Mesenchymal stem cell (in vitro differentiated cells and primary cell): ENCODE measurements at regions not wholly inside any gene's neighbourhood (a gene's known extent, or its start where the extent isn't known, plus 50 kb on each side); places are given as distances from the start of the nearest gene placed in this dataset.

Source experiments
- DNase-seq: peaks from one replicate; pipeline ENCODE4 v3.0.0-alpha.2; 2013
- H2AFZ ChIP-seq: one replicate; pipeline ENCODE4 v1.6.1; 2013; ENCODE audit warnings: low read depth, mild to moderate bottlenecking, control low read depth, inconsistent platforms, low read length, moderate library complexity
- H2AK5ac ChIP-seq: 2 replicates; pipeline ENCODE4 v1.6.1; 2013; ENCODE audit warnings: low read length, moderate library complexity, mild to moderate bottlenecking, inconsistent platforms; ENCODE audit not compliant: severe bottlenecking
- H2BK120ac ChIP-seq: one replicate; pipeline ENCODE4 v1.6.1; 2013; ENCODE audit warnings: low read depth, mild to moderate bottlenecking, inconsistent platforms, low read length, moderate library complexity
- H2BK12ac ChIP-seq, 2 experiments: one replicate each; pipeline ENCODE4 v1.6.1; 2013; ENCODE audit warnings: inconsistent platforms in 2 of 2, low read length in 2 of 2, mild to moderate bottlenecking in 2 of 2, moderate library complexity in 2 of 2, control low read depth in 1 of 2
- H2BK15ac ChIP-seq: one replicate; pipeline ENCODE4 v1.6.1; 2013; ENCODE audit warnings: mild to moderate bottlenecking, low read depth, inconsistent platforms; ENCODE audit not compliant: poor library complexity, severe bottlenecking
- H2BK5ac ChIP-seq: 2 replicates; pipeline ENCODE4 v1.6.1; 2013; ENCODE audit warnings: low read depth, mild to moderate bottlenecking, low read length, control low read depth, inconsistent platforms; ENCODE audit not compliant: poor library complexity, severe bottlenecking
- H3K14ac ChIP-seq, 2 experiments: one replicate each; pipeline ENCODE4 v1.6.1; 2013; ENCODE audit warnings: inconsistent platforms in 2 of 2, low read length in 2 of 2, control low read depth in 1 of 2, mild to moderate bottlenecking in 1 of 2, moderate library complexity in 1 of 2
- H3K18ac ChIP-seq, 2 experiments: one replicate each; pipeline ENCODE4 v1.6.1; 2013; ENCODE audit warnings: inconsistent platforms in 2 of 2, low read length in 2 of 2, control low read depth in 1 of 2, low read depth in 1 of 2, mild to moderate bottlenecking in 1 of 2
- H3K23ac ChIP-seq, 2 experiments: one replicate each; pipeline ENCODE4 v1.6.1; 2013; ENCODE audit warnings: inconsistent platforms in 2 of 2, low read length in 2 of 2, mild to moderate bottlenecking in 2 of 2, moderate library complexity in 2 of 2, control low read depth in 1 of 2
- H3K27ac ChIP-seq: 2 replicates; pipeline ENCODE4 v1.5.1; 2013; ENCODE audit warnings: mild to moderate bottlenecking, moderate library complexity, low read length, control low read depth, inconsistent platforms; ENCODE audit not compliant: poor library complexity, severe bottlenecking
- H3K27me3 ChIP-seq, 2 experiments: 2 replicates each; pipeline versions ENCODE4 v1.6.1 to v1.7.0; 2013; ENCODE audit warnings: low read length in 2 of 2, mild to moderate bottlenecking in 2 of 2, moderate library complexity in 2 of 2, control low read depth in 1 of 2, inconsistent platforms in 1 of 2; ENCODE audit not compliant: control insufficient read depth in 1 of 2, insufficient read depth in 1 of 2
- H3K36me3 ChIP-seq, 2 experiments: 2 replicates each; pipeline versions ENCODE4 v1.6.1 to v1.7.0; 2013; ENCODE audit warnings: low read length in 2 of 2, control low read depth in 1 of 2, inconsistent platforms in 1 of 2, low read depth in 1 of 2, mild to moderate bottlenecking in 1 of 2; ENCODE audit not compliant: insufficient read depth in 2 of 2, control insufficient read depth in 1 of 2
- H3K4ac ChIP-seq, 2 experiments: one replicate each; pipeline ENCODE4 v1.6.1; 2013; ENCODE audit warnings: inconsistent platforms in 2 of 2, low read length in 2 of 2, mild to moderate bottlenecking in 2 of 2, moderate library complexity in 2 of 2, control low read depth in 1 of 2, low read depth in 1 of 2
- H3K4me1 ChIP-seq: 2 replicates; pipeline ENCODE4 v1.6.1; 2013; ENCODE audit warnings: low read depth, low read length, control low read depth; ENCODE audit not compliant: control insufficient read depth, insufficient read depth
- H3K4me2 ChIP-seq: 2 replicates; pipeline ENCODE4 v1.6.1; 2013; ENCODE audit warnings: low read length, mild to moderate bottlenecking, inconsistent platforms; ENCODE audit not compliant: poor library complexity, severe bottlenecking
- H3K4me3 ChIP-seq, 2 experiments: 2 replicates each; pipeline versions ENCODE4 v1.5.1 to v1.7.0; 2013; ENCODE audit warnings: low read length in 2 of 2, mild to moderate bottlenecking in 2 of 2, control low read depth in 1 of 2, low read depth in 1 of 2; ENCODE audit not compliant: insufficient read depth in 1 of 2
- H3K79me1 ChIP-seq: replicated peaks from 2 replicates; pipeline ENCODE4 v1.6.1; 2013; ENCODE audit warnings: mild to moderate bottlenecking, control low read depth, low read length, inconsistent platforms; ENCODE audit not compliant: poor library complexity, severe bottlenecking
- H3K9ac ChIP-seq: 2 replicates; pipeline ENCODE4 v1.7.0; 2013; ENCODE audit warnings: mild to moderate bottlenecking, low read length, moderate library complexity
- H3K9me3 ChIP-seq: 2 replicates; pipeline ENCODE4 v1.7.0; 2013; ENCODE audit warnings: mild to moderate bottlenecking, low read length; ENCODE audit not compliant: control insufficient read depth
- H4K8ac ChIP-seq: one replicate; pipeline ENCODE4 v1.6.1; 2013; ENCODE audit warnings: inconsistent platforms, mild to moderate bottlenecking, low read length, moderate library complexity
- H4K91ac ChIP-seq: one replicate; pipeline ENCODE4 v1.6.1; 2013; ENCODE audit warnings: mild to moderate bottlenecking, low read length, inconsistent platforms
- WGBS: methylation state at CpG from one replicate; pipeline ENCODE4 v1.1.7; 2013; ENCODE audit warnings: mixed read lengths; 5-methylcytosine and 5-hydroxymethylcytosine counted together

DNA sequence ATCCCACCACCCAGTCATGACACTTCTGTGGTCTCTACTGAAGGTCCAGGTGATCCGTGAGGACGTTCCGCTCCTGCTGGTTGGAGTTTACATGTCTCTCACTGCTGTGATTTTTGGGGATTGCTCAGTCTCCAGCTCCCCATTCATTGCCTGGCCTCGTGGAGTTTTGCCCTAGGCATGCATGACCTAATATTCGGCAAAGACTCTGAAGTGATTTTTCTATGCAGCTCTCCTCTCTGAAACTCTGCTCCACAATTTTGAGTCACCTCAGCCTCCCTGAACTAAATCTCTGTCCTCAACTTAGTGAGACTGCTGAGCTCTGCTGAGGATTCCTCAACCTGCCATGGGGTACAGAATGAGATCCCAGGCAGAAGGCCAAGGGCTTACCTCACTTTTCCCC, 174.4 kb upstream of the FGGY start:
- Histone ChIP-seq H2BK120ac (no peak overlapping the region), H2BK12ac (no peak overlapping the region), H4K91ac (no peak overlapping the region), H3K79me1 (no peaks in the 10 kb centered on the region), H2BK15ac (no peak overlapping the region), H2AK5ac (peak overlapping the region; percentile 24), H3K9ac (peak overlapping the region; percentile 16), H3K27ac (no peak overlapping the region), H2BK5ac (no peak overlapping the region), H3K27me3 (no peaks in the 10 kb centered on the region), H3K14ac (no peak overlapping the region), H3K4me1 (no peaks in the 10 kb centered on the region), H3K4me2 (no peak overlapping the region), H3K18ac (no peak overlapping the region), H3K4ac (no peak overlapping the region), H3K9me3 (no peaks in the 10 kb centered on the region), H4K8ac (no peak overlapping the region), H3K23ac (peak overlapping the region in 1 of 2 experiments; percentile 34), H3K4me3 (no peak overlapping the region), H3K36me3 (no peaks in the 10 kb centered on the region), H2AFZ (no peak overlapping the region)
- DNase-seq = no peak
- WGBS = 67% methylated on average over 5 of the region's 5 CpGs

DNA sequence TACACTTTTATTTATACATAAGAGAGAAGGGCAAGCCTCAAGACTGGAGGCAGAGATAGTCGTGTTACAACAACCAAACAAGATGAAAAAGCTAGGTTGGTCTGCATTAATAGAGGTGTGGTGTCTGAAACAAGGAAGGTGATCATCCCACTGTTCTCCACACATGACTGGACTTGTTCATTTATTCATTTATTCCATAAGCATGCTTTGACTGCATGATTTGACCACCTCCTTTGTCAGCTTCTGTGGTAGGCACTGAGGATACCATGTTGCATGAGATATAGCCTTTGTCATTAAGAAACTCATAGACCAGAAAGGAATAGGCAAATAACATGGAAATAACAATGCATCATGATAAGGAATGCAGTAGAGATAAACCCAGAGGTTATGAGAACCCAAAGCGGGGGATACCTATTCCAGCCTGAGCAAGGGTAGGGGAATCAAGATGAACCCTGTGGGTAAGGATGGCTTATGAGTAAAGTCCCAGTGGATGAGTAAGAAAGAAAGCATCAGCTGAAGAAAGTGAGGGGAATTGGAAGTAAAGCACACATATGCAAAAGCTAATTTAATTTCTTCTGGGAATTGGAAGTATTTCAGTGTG, 173.7 kb upstream of the FGGY start:
- H3K27ac ChIP-seq = no peak overlapping the region
- no peak overlapping the region for H4K8ac ChIP-seq
- H2BK120ac ChIP-seq = no peak overlapping the region
- H2BK5ac ChIP-seq = no peak overlapping the region
- no peak for DNase-seq
- no peak overlapping the region for H3K23ac ChIP-seq
- no peak overlapping the region for H2AK5ac ChIP-seq
- H3K4me1 ChIP-seq = peaks cover 1% of the 10 kb centered on the region
- H3K9me3 ChIP-seq = no peaks in the 10 kb centered on the region
- H2BK15ac ChIP-seq = no peak overlapping the region
- no peak overlapping the region for H3K4me2 ChIP-seq
- no peak overlapping the region for H2BK12ac ChIP-seq
- no peaks in the 10 kb centered on the region for H3K36me3 ChIP-seq
- H3K79me1 ChIP-seq = no peaks in the 10 kb centered on the region
- H3K4me3 ChIP-seq = no peak overlapping the region
- H2AFZ ChIP-seq = no peak overlapping the region
- no peak overlapping the region for H3K4ac ChIP-seq
- 94% methylated on average over 1 of the region's 2 CpGs for WGBS
- H3K9ac ChIP-seq = no peak overlapping the region
- no peak overlapping the region for H3K18ac ChIP-seq
- H3K14ac ChIP-seq = no peak overlapping the region
- no peak overlapping the region for H4K91ac ChIP-seq
- no peaks in the 10 kb centered on the region for H3K27me3 ChIP-seq

DNA sequence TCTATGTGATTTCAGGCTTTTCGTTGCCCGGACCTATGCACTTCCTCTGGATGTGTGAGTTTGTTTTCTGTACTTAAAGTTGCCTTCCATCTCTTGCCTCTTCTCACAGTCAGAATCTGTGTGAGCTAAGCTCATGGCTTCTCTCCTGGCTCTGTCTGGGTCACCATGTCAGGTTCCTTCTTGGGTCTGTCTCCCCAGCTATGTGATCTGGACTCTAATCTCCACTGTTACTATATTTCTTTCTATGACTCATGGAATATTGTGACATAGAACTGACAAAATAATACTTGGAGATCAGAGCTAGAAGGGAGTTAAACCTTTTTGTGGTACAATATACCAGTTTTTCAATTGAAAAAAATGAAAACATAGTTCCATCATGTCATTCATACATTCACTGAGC, 172.7 kb upstream of the FGGY start:
- H2BK5ac ChIP-seq = no peak overlapping the region
- no peaks in the 10 kb centered on the region for H3K27me3 ChIP-seq
- H3K27ac ChIP-seq = no peak overlapping the region
- no peaks in the 10 kb centered on the region for H3K79me1 ChIP-seq
- H3K4me2 ChIP-seq = no peak overlapping the region
- H3K4me3 ChIP-seq = no peak overlapping the region
- H2AK5ac ChIP-seq = no peak overlapping the region
- H3K4me1 ChIP-seq = peaks cover 4% of the 10 kb centered on the region
- no peak overlapping the region for H3K14ac ChIP-seq
- H2BK120ac ChIP-seq = no peak overlapping the region
- no peak overlapping the region for H4K8ac ChIP-seq
- no peak overlapping the region for H2BK12ac ChIP-seq
- H2AFZ ChIP-seq = no peak overlapping the region
- no peaks in the 10 kb centered on the region for H3K9me3 ChIP-seq
- H4K91ac ChIP-seq = no peak overlapping the region
- H3K9ac ChIP-seq = no peak overlapping the region
- H3K18ac ChIP-seq = no peak overlapping the region
- H3K23ac ChIP-seq = no peak overlapping the region
- H3K36me3 ChIP-seq = no peaks in the 10 kb centered on the region
- H3K4ac ChIP-seq = no peak overlapping the region
- H2BK15ac ChIP-seq = no peak overlapping the region
- WGBS = 89% methylated on average over 2 of the region's 2 CpGs
- DNase-seq = peak; percentile 67

DNA sequence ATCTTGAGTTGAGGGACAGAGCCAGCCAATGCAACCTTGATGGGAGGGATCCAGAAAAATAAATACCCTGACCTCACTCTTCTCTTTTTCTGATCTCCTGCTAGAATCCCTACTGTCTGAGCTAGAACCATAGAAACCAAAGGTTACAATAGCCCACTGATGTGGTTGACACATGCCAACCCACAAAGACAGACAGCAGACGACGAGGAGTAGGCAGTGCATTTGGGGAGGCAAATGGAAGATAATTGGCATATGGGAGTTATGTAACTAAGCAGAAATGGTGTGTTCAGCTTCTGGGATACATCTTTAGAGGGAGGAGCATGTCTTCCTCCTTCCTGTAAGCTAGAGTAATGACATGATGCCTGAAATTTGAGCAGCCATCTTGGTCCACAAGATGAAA, 171.7 kb upstream of the FGGY start:
- H2BK15ac ChIP-seq = no peak overlapping the region
- no peaks in the 10 kb centered on the region for H3K36me3 ChIP-seq
- no peak overlapping the region for H4K91ac ChIP-seq
- no peak overlapping the region for H3K4me2 ChIP-seq
- no peaks in the 10 kb centered on the region for H3K27me3 ChIP-seq
- no peak overlapping the region for H2AFZ ChIP-seq
- H4K8ac ChIP-seq = no peak overlapping the region
- H3K27ac ChIP-seq = no peak overlapping the region
- H2BK5ac ChIP-seq = no peak overlapping the region
- H3K4me3 ChIP-seq = no peak overlapping the region
- H2BK120ac ChIP-seq = no peak overlapping the region
- H3K79me1 ChIP-seq = no peaks in the 10 kb centered on the region
- H3K23ac ChIP-seq = no peak overlapping the region
- no peaks in the 10 kb centered on the region for H3K9me3 ChIP-seq
- no peak overlapping the region for H2BK12ac ChIP-seq
- H3K4me1 ChIP-seq = peaks cover 4% of the 10 kb centered on the region
- WGBS = 90% methylated on average over 2 of the region's 2 CpGs
- DNase-seq = no peak
- H3K14ac ChIP-seq = no peak overlapping the region
- no peak overlapping the region for H2AK5ac ChIP-seq
- no peak overlapping the region for H3K4ac ChIP-seq
- H3K9ac ChIP-seq = no peak overlapping the region
- H3K18ac ChIP-seq = no peak overlapping the region
